ENCODE measurements at regions not wholly inside any gene's neighbourhood (a gene's known extent, or its start where the extent isn't known, plus 50 kb on each side); places are given as distances from the start of the nearest gene placed in this dataset.

DNA sequence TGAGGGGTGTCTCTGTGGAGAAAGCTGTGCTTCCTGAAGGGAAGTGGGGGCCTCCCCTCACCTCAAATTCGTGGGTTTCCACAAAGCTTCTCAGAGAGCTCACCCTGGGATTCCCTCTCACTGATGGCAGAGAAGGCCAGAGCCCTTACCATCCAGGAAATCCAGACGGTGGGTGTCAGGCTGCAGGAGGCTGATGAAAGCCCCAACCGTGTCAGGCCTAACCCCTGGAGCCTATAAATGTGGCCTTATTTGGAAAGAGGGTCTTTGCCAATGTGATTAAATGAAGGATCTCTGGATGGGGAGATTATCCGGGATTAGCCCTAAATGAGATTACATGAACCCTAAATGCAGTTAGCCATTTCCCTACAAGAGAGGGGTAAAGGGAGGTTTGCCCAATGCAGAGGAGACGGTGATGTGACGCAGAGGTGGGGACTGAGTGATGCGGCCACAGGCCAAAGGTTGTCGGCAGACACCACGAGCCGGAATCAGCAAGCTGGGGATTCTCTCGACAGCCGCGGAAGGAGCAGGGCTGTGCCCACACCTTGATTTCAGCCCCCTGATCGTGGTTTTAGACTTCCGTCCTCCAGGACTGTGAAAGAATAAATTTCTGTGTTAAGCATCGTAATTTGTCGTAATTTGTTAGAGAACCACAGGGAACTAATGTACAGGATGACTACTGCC is 82.6 kb downstream of the TOMM20 start:
- no peaks in the 10 kb centered on the region for H3K9me3 ChIP-seq (ENCODE audit: control insufficient read depth in 2 of 3, low read length in 3 of 3)
- H3K27me3 ChIP-seq (ENCODE audit: control insufficient read depth in 2 of 2, insufficient read depth in 2 of 2, low read length in 2 of 2): no peaks in the 10 kb centered on the region
- Mint-ChIP-seq H3K27ac (peak overlapping the region in 3 of 9 donors; percentile 20 to 49 (median 40)), H3K9me3 (no peaks in the 10 kb centered on the region), H3K4me1 (peaks cover 0 to 53% (median 6%) of the 10 kb centered on the region in 7 donors), H3K36me3 (peaks cover 0 to 6% (median 0%) of the 10 kb centered on the region in 5 donors), H3K27me3 (no peaks in the 10 kb centered on the region), H3K4me3 (no peak overlapping the region)
- no peak for ATAC-seq
- intact Hi-C loops (cut with micrococcal nuclease): no loop called here
- no peaks in the 10 kb centered on the region for H3K36me3 ChIP-seq (ENCODE audit: control insufficient read depth in 2 of 3, insufficient read depth in 3 of 3, low read length in 3 of 3)
- DNase-seq: no peak
- H3K4me1 ChIP-seq (ENCODE audit: control insufficient read depth in 2 of 2, insufficient read depth in 2 of 2, low read length in 2 of 2): no peaks in the 10 kb centered on the region
- no peak overlapping the region for H3K4me3 ChIP-seq (ENCODE audit: low read length)
- ChIA-PET POLR2A (interaction anchor here (0.7 kb wide), 1 partner anchor 458 kb away, joined by 3 read pairs; no protein-coding TSS in a partner anchor), CTCF (no interaction called here)
- no peak overlapping the region for H3K27ac ChIP-seq (ENCODE audit: low read depth, low read length)

DNA sequence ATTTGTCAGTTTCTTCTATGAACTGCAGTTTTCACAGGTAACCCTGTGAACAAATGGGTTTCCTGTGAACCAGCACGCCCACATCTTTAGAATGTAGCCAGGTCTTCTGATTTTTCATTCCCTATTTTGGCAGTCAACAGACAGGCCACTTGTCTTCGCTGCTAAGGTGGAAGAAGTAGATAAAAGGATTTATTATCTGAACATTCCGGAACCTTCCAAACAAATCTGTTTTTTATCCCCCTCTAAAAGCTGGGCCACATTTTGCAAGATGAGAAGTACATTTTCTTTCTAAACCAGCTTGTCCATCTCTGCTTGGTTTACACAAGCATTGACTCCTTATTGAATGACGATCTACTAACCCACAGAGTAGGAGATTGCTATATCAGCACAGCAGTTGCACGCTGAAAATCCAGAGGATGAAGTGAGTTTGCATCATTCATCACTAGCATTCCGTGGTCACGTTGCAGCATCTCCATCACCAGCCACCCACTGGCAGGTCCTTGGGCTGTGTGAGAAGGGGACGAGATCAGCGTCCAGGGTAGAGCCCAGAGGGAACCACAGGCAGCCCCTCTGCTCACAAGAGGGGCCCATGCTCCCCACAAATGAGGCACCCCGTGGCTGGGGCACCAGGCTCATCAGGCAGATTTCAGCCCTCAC is 83.5 kb downstream of the TOMM20 start:
- H3K27me3 Mint-ChIP-seq: no peaks in the 10 kb centered on the region

DNA sequence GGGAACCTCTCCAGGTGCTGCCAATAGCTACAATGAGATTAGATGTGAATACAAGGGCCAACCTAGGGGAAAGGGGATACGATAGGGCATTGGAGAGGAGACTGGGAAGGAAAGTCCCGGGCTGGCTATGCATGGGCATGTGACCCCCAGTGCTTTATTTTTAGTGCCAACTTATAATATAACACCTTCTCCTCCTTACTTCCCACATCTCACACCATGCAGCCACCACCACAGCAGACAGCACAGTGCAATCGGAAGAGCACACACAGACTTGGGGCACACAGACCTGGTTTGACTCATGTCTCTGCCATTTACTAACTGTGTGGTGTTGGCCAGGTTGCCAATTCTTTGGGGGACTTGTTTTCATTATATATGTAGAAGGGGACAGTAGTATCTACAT is 85.4 kb downstream of the TOMM20 start:
- H3K4me3 Mint-ChIP-seq: no peak overlapping the region
- peaks cover 5 to 19% (median 10%) of the 10 kb centered on the region in 5 donors for H3K36me3 Mint-ChIP-seq
- DNase-seq: no peak

More for the DNA sequence above, 83.5 kb downstream of the TOMM20 start:
- ATAC-seq: no peak
- H3K27me3 ChIP-seq (ENCODE audit: control insufficient read depth in 2 of 2, insufficient read depth in 2 of 2, low read length in 2 of 2): no peaks in the 10 kb centered on the region
- Mint-ChIP-seq H3K4me3 (no peak overlapping the region), H3K9me3 (no peaks in the 10 kb centered on the region), H3K4me1 (peaks cover 0 to 54% (median 10%) of the 10 kb centered on the region in 7 donors), H3K36me3 (peaks cover 0 to 7% (median 0%) of the 10 kb centered on the region in 5 donors), H3K27ac (peak overlapping the region in 3 of 9 donors; percentile 20 to 49 (median 40))
- no peak overlapping the region for H3K4me3 ChIP-seq (ENCODE audit: low read length)
- DNase-seq: no peak
- no peak overlapping the region for H3K27ac ChIP-seq (ENCODE audit: low read depth, low read length)
- H3K4me1 ChIP-seq (ENCODE audit: control insufficient read depth in 2 of 2, insufficient read depth in 2 of 2, low read length in 2 of 2): no peaks in the 10 kb centered on the region
- intact Hi-C loops (cut with micrococcal nuclease): no loop called here
- H3K36me3 ChIP-seq (ENCODE audit: control insufficient read depth in 2 of 3, insufficient read depth in 3 of 3, low read length in 3 of 3): no peaks in the 10 kb centered on the region
- POLR2A ChIA-PET: interaction anchor here (0.7 kb wide), 1 partner anchor 457 kb away, joined by 3 read pairs; no protein-coding TSS in a partner anchor
- H3K9me3 ChIP-seq (ENCODE audit: control insufficient read depth in 2 of 3, low read length in 3 of 3): no peaks in the 10 kb centered on the region
- CTCF ChIA-PET: no interaction called here

DNA sequence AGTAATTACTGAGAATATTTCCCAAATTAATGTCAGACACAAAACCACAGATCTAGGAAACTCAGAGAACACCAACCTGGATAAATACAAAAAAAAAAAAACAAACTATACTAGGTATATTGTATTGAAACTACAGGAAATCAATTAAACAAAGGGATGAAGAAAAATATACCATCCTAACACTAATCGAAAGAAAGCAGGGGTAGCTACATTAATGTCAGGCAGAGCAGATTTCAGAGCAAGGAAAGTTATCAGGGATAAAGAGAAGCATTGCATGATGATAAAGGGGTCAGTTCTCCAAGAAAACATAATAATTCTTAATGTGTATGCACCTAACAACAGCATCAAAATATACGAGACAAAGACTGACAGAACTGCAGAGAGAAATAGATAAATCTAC is 89.9 kb downstream of the TOMM20 start:
- Histone ChIP-seq H3K36me3 (ENCODE audit: control insufficient read depth in 2 of 3, insufficient read depth in 3 of 3, low read length in 3 of 3) (no peaks in the 10 kb centered on the region), H3K4me1 (ENCODE audit: control insufficient read depth in 2 of 2, insufficient read depth in 2 of 2, low read length in 2 of 2) (no peaks in the 10 kb centered on the region), H3K27ac (ENCODE audit: low read depth, low read length) (no peak overlapping the region), H3K4me3 (ENCODE audit: low read length) (no peak overlapping the region), H3K27me3 (ENCODE audit: control insufficient read depth in 2 of 2, insufficient read depth in 2 of 2, low read length in 2 of 2) (no peaks in the 10 kb centered on the region), H3K9me3 (ENCODE audit: control insufficient read depth in 2 of 3, low read length in 3 of 3) (no peaks in the 10 kb centered on the region)
- intact Hi-C loops (cut with micrococcal nuclease): no loop called here
- ATAC-seq: no peak
- POLR2A ChIA-PET: no interaction called here
- Mint-ChIP-seq H3K27me3 (no peaks in the 10 kb centered on the region), H3K36me3 (peaks cover 8 to 25% (median 14%) of the 10 kb centered on the region in 5 donors), H3K4me3 (no peak overlapping the region), H3K4me1 (peaks cover 0 to 25% (median 7%) of the 10 kb centered on the region in 7 donors), H3K9me3 (peaks cover 0 to 19% (median 16%) of the 10 kb centered on the region in 11 donors), H3K27ac (no peak overlapping the region)
- DNase-seq: no peak
- CTCF ChIA-PET: no interaction called here

More for the DNA sequence above, 85.4 kb downstream of the TOMM20 start:
- no peaks in the 10 kb centered on the region for H3K4me1 ChIP-seq (ENCODE audit: control insufficient read depth in 2 of 2, insufficient read depth in 2 of 2, low read length in 2 of 2)
- CTCF ChIA-PET: no interaction called here
- no peaks in the 10 kb centered on the region for H3K36me3 ChIP-seq (ENCODE audit: control insufficient read depth in 2 of 3, insufficient read depth in 3 of 3, low read length in 3 of 3)
- H3K4me1 Mint-ChIP-seq: peaks cover 0 to 44% (median 10%) of the 10 kb centered on the region in 7 donors
- ATAC-seq: peak; percentile 59
- no peaks in the 10 kb centered on the region for H3K27me3 ChIP-seq (ENCODE audit: control insufficient read depth in 2 of 2, insufficient read depth in 2 of 2, low read length in 2 of 2)
- intact Hi-C loops (cut with micrococcal nuclease): loop anchor here in 1 of 2 donors (5.0 kb wide), 1 partner anchor 34 kb away; no protein-coding TSS in a partner anchor
- H3K27me3 Mint-ChIP-seq: no peaks in the 10 kb centered on the region
- H3K4me3 ChIP-seq (ENCODE audit: low read length): no peak overlapping the region
- H3K9me3 Mint-ChIP-seq: peaks cover 0 to 13% (median 11%) of the 10 kb centered on the region in 11 donors
- no peak overlapping the region for H3K27ac Mint-ChIP-seq
- POLR2A ChIA-PET: no interaction called here
- H3K27ac ChIP-seq (ENCODE audit: low read depth, low read length): no peak overlapping the region
- H3K9me3 ChIP-seq (ENCODE audit: control insufficient read depth in 2 of 3, low read length in 3 of 3): no peaks in the 10 kb centered on the region

DNA sequence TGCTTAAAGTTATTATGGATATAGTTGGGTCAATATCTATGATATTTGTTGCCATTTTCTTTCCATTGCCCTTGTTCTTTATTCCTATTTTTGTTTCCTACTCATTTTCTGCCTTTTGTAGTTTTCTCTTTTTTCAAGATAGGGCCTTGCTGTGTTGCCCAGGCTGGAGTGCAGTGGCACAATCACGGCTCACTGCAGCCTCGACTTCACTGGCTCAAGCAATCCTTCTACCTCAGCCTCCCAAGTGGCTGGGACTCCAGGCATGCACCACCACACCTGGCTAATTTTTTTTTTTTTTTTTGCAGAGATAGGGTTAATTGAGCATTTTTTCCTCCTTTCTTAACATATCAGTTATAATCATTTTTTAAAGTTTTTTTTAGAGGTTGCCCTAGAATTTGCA is 92.7 kb downstream of the TOMM20 start:
- CTCF ChIA-PET: no interaction called here
- Histone ChIP-seq H3K27me3 (ENCODE audit: control insufficient read depth in 2 of 2, insufficient read depth in 2 of 2, low read length in 2 of 2) (no peaks in the 10 kb centered on the region), H3K4me1 (ENCODE audit: control insufficient read depth in 2 of 2, insufficient read depth in 2 of 2, low read length in 2 of 2) (no peaks in the 10 kb centered on the region), H3K27ac (ENCODE audit: low read depth, low read length) (no peak overlapping the region), H3K36me3 (ENCODE audit: control insufficient read depth in 2 of 3, insufficient read depth in 3 of 3, low read length in 3 of 3) (no peaks in the 10 kb centered on the region), H3K4me3 (ENCODE audit: low read length) (no peak overlapping the region), H3K9me3 (ENCODE audit: control insufficient read depth in 2 of 3, low read length in 3 of 3) (no peaks in the 10 kb centered on the region)
- no peak overlapping the region for H3K27ac Mint-ChIP-seq
- H3K9me3 Mint-ChIP-seq: peaks cover 0 to 19% (median 17%) of the 10 kb centered on the region in 11 donors
- no peak for DNase-seq
- no peak for ATAC-seq
- no peaks in the 10 kb centered on the region for H3K27me3 Mint-ChIP-seq
- H3K36me3 Mint-ChIP-seq: peaks cover 8 to 24% (median 14%) of the 10 kb centered on the region in 5 donors
- H3K4me1 Mint-ChIP-seq: peaks cover 0 to 20% (median 3%) of the 10 kb centered on the region in 7 donors
- H3K4me3 Mint-ChIP-seq: no peak overlapping the region
- POLR2A ChIA-PET: no interaction called here
- intact Hi-C loops (cut with micrococcal nuclease): no loop called here

DNA sequence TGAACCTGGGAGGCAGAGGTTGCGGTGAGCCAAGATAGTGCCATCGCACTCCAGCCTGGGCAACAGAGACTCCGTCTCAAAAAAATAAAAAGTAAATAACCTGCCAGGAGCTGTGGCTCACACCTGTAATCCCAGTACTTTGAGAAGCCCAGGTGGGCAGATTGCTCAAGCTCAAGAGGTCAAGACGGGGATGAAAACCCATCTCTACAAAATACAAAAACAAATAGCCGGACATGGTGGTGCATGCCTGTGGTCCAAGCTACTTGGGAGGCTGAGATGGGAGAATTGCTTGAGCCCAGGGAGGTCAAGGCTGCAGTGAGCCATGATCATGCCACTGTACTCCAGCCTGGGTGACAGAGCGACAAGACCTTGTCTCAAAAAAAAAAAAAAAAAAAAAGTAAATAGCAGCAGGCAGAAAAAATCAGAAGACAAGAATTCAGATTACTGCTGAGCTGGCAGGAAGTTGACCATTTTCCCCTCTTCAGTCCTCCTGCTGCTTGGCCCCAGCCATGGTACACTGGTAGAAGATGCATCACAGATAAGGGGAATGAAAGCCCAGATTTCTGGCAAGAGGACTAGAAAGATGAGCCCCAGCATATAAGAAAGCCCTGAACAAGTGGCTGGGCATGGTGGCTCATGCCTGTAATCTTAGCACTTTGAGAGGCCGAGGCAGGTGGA is 97.6 kb downstream of the TOMM20 start:
- POLR2A ChIA-PET: interaction anchor here (1.1 kb wide), 1 partner anchor 42 kb away, joined by 3 read pairs; no protein-coding TSS in a partner anchor
- no peak for ATAC-seq
- no peak overlapping the region for H3K4me3 Mint-ChIP-seq

More for the DNA sequence above, 97.6 kb downstream of the TOMM20 start:
- peaks cover 0 to 12% (median 0%) of the 10 kb centered on the region in 7 donors for H3K4me1 Mint-ChIP-seq
- H3K4me1 ChIP-seq (ENCODE audit: control insufficient read depth in 2 of 2, insufficient read depth in 2 of 2, low read length in 2 of 2): no peaks in the 10 kb centered on the region
- no peaks in the 10 kb centered on the region for H3K9me3 ChIP-seq (ENCODE audit: control insufficient read depth in 2 of 3, low read length in 3 of 3)
- intact Hi-C loops (cut with micrococcal nuclease): no loop called here
- no peak overlapping the region for H3K27ac Mint-ChIP-seq
- H3K27me3 Mint-ChIP-seq: no peaks in the 10 kb centered on the region
- H3K27me3 ChIP-seq (ENCODE audit: control insufficient read depth in 2 of 2, insufficient read depth in 2 of 2, low read length in 2 of 2): no peaks in the 10 kb centered on the region
- DNase-seq: no peak
- CTCF ChIA-PET: no interaction called here
- H3K36me3 ChIP-seq (ENCODE audit: control insufficient read depth in 2 of 3, insufficient read depth in 3 of 3, low read length in 3 of 3): no peaks in the 10 kb centered on the region
- peaks cover 0 to 12% (median 0%) of the 10 kb centered on the region in 5 donors for H3K36me3 Mint-ChIP-seq
- no peak overlapping the region for H3K4me3 ChIP-seq (ENCODE audit: low read length)
- H3K27ac ChIP-seq (ENCODE audit: low read depth, low read length): no peak overlapping the region
- H3K9me3 Mint-ChIP-seq: peaks cover 0 to 16% (median 1%) of the 10 kb centered on the region in 11 donors
